GM21786 (cell line): ENCODE measurements at regions not wholly inside any gene's neighbourhood (a gene's known extent, or its start where the extent isn't known, plus 50 kb on each side); places are given as distances from the start of the nearest gene placed in this dataset.

ENCODE experiments used
- ATAC-seq: cut with Tn5 transposase; IDR thresholded peaks from one replicate; pipeline ENCODE4 v1.9.1; 2021; ENCODE audit not compliant: unreplicated experiment

- no peak for ATAC-seq
These were observed 73.2 kb upstream of the NKX1-1 start for GRCh38 chr4:1479454-1479853.

GRCh38 chr4:1478766-1479355 is 72.6 kb upstream of the NKX1-1 start:
- no peak for ATAC-seq

- no peak for ATAC-seq
These were observed 71.0 kb upstream of the NKX1-1 start for GRCh38 chr4:1477045-1477840.

DNA sequence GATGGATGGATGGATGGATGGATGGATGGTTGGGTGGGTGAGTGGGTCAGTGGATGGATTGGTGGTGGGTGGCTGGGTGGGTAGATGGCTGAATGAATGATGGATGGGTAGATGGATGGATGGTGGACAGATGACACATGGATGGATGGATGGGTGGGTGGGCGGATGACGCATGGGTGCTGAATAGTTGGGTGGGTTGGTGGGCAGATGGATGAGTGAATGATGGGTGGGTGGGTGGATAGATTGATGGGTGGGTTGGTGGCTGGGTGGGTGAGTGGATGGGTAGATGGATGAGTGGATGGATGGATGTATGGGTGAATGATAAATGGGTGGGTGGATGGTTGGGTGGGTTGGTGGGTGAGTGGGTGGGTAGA is 69.9 kb upstream of the NKX1-1 start:
- no peak for ATAC-seq

DNA sequence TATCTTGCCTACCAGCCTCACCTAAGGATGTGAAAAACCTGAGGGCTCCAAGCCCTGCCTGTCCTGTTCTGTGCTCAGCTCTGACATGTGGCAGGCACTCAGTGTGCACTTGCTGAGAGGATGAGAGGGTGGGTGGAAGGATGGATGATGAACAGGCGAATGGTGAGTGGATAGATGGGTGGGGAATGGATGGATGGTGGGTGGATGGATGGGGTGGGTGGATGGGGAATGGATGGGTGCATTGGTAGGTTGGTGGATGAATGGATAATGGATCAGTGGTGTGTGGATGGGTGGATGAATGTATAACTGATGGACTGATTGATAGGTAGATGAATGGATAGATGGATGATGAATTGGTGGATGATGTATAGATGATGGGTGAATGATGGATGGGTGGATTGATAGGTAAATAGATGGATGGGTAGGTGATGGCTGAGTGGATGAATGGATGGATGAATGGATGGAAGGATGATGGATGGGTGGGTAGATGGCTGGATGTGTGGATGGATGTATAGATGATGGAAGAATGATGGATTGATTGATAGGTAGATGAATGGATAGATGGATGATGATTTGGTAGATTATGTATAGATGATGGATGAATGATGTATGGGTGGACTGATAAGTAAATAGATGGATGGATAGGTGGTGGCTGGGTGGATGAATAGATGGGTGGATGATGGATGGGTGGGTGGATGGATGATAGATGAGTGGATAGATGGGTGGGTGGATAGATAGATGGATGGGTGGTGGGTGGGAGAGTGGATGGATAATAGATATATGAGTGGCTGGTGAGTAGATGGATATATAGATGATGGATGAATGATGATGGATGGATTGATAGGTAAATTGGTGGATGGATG is 69.3 kb upstream of the NKX1-1 start:
- ATAC-seq: no peak

DNA sequence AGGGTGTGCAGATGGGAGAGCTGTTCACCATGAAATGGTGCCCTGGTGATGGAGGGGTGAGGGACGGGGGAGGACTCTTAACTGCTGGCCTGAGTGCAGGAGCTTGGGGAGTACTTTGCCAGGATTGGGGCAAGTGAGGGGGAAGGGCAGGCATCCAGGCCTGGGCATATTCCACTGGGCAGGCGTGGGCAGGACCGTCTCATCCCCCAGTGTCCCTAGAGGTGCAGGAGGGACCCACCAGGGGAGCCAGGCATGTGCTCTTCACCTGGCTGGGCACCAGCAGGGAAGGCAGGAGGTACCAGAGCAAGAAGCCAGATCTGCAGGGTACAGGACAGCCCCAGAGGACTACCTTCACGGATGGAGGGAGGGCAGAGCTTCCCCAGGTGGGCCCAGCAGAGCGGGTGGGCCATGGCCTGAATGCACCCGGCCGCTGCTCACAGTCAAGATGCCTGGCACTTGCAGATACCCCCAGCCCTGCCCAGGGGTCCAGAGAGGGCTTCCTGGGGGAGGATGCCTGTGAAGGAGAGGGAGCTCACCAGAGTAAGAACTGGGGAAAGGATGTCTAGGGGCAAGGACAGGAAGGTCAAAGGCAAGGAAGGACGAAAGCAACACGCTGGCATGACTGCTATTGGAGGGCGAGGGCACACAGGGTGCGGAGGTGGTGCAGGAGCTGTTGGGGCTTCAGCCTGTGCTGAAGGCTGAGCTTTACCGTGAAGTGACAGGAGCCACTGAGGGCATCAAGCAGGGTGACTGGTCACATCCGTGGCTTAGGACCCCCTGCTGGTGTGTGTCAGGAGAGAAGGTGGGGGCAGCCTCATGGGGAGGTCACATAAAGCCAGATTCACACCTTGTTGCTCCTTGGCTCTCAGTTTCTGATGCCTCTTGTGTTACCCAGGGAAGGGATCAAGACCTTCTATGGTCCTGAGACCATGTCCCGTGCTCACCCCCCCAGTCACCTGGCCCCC is 68.2 kb upstream of the NKX1-1 start:
- no peak for ATAC-seq

DNA sequence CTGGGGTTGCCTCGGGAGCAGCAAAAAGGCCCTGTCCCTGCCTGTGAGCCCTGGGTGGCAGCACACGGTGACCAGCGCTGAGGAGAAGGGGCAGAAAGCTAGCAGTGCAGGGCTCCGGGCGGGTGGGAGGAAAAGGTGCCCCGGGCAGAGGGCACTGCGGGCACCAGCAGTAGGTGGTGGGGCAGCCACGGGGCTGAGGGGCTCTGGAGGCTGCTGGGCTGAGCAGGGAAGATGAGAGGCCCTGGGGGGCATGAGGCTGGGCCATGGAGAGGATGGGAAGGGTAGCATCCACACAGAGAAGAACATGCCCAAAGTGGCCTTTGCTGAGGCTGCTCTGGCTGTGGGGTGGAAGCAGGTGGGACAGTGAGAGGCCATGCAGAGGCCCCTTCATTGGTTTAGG is 67.5 kb upstream of the NKX1-1 start:
- ATAC-seq: no peak

- no peak for ATAC-seq
These were observed 66.8 kb upstream of the NKX1-1 start for GRCh38 chr4:1472911-1473518.

- ATAC-seq: no peak
These were observed 66.0 kb upstream of the NKX1-1 start for GRCh38 chr4:1472148-1472797.

DNA sequence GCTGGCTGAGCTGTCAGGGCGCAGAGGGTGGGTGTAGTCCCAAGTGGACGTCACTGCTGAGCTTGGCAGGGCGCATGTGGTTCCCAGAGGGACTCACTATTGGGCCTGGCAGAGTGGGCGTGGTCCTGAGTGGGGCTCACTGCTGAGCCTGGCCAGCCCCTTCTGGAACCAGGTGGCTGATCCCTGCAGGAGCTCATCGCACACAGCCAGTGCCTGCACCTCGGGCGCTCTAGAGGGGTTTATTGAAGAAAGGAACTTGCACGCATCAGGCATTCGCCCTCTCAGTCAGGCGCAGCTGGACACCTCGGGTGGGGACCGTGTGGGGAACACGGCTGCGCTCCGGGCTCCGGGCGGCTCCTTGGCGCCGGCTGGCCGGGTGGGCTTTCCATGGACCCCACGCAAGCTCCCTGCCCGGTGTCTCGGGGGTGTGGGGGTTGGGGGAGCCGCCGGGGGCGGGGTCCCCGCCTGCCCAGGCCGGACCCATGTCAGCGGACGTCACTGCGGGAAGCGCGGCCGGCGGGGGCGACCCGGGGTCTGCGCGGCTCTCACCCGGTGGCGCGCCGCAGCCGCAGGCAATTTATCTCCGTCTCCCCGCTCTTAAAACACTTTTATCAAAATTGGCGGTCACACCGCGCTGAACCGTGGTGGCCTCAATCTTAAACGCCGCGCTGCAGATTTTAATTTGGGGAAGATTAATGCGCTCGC is 65.4 kb upstream of the NKX1-1 start:
- no peak for ATAC-seq

GRCh38 chr4:1470816-1471442 is 64.7 kb upstream of the NKX1-1 start:
- no peak for ATAC-seq

GRCh38 chr4:1470393-1470670 is 64.1 kb upstream of the NKX1-1 start:
- ATAC-seq: no peak

GRCh38 chr4:1469607-1470392 is 63.6 kb upstream of the NKX1-1 start:
- no peak for ATAC-seq

GRCh38 chr4:1469043-1469442 is 62.8 kb upstream of the NKX1-1 start:
- no peak for ATAC-seq

- ATAC-seq: no peak
These were observed 61.6 kb upstream of the NKX1-1 start for GRCh38 chr4:1467581-1468458.

DNA sequence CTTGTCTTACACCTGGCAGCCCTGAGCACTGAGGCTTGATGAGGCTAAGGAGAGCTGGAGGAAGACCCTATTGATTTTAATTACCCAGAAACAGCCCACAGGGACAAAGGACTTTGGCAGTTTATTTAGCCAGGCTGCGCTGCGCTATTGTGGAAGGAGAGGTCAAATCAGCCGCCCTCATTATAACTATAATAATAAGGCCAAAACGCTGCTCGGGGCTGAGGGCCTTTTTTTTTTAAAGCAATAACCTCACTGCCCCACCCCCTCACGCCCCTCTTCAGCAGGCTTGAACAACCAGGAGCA is 60.6 kb upstream of the NKX1-1 start:
- ATAC-seq: no peak

- no peak for ATAC-seq
These were observed 60.0 kb upstream of the NKX1-1 start for GRCh38 chr4:1466034-1466862.
